ENCODE measurements at regions not wholly inside any gene's neighbourhood (a gene's known extent, or its start where the extent isn't known, plus 50 kb on each side); places are given as distances from the start of the nearest gene placed in this dataset.

GRCh38 chr19:30154410-30154809, 212.4 kb downstream of the URI1 start:
- Histone ChIP-seq H3K27me3 (ENCODE audit: control insufficient read depth in 1 of 2, insufficient read depth in 2 of 2, low read length in 2 of 2) (peaks cover 2 to 4% of the 10 kb centered on the region in 2 donors), H3K36me3 (ENCODE audit: control insufficient read depth in 2 of 2, insufficient read depth in 2 of 2, low read length in 2 of 2) (no peaks in the 10 kb centered on the region)

DNA sequence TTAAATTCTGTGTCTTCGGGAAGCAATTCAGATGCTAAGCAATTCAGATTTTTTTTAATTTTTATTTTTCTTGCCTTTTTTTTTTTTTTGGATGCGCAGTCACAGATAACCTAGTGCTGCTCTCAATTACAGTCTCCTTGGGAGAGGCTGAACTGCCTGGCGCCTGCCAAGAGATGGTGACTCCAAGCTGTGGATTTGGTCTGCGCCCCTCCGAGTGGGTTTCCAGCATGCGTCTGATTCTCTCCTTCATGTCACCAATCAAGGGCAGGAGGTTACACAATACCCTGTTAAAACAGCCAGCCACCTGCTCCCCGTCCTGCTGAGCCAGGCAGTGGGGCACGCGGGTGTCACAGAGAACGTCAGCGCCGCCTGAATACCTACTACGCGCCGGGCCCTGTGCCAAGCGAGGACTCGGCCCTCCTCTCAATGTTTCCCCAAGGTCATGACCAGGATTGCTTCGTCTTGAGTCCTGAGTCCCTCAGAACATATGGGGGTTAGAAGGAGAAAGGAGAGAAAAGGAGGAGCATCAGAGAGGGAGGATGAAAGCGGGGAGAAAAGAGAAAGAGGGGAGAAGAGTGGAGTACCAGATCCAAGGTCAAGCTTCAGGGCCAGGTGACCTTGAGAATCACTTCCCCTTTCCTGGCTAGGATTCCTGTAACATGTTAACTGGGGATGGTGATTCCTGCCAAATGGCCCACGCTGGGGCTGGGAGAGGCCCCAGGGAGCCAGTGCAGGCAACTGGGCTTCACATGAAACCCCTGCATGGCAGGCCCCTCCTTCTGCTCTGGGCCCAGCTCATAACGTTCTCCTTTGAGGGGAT, 213.6 kb downstream of the URI1 start:
- no peaks in the 10 kb centered on the region for H3K36me3 ChIP-seq (ENCODE audit: control insufficient read depth in 2 of 2, insufficient read depth in 2 of 2, low read length in 2 of 2)

More at GRCh38 chr19:30154410-30154809, 212.4 kb downstream of the URI1 start:
- Histone ChIP-seq H3K9me3 (ENCODE audit: control insufficient read depth in 2 of 2, low read length in 2 of 2) (peaks cover 0 to 4% of the 10 kb centered on the region in 2 donors), H3K9ac (ENCODE audit: low read length in 2 of 2) (no peak overlapping the region), H3K4me3 (ENCODE audit: low read length in 2 of 2) (no peak overlapping the region), H3K4me1 (ENCODE audit: control insufficient read depth, insufficient read depth, low read length) (no peaks in the 10 kb centered on the region), H3K27ac (ENCODE audit: low read length) (no peak overlapping the region)

DNA sequence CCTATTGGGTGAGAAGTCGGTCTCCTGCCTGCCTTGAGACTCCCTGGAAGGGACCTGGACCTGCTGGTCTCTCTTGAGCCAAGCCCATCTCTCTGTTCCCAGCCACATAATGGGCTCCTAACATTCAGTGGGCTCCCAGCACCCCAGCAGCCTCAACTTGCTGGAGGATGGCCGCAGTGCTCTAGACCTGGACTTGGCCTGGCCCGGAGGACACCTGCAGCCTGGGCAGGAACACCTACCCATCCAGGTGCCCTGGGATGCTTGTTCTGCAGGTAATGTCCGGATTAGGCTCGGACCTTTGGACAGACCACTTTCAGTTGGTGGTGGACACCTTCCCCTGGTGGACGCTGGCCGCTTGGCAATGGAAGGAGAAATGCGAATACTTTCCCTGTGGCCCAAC, 214.6 kb downstream of the URI1 start:
- peaks cover 2 to 4% of the 10 kb centered on the region in 2 donors for H3K27me3 ChIP-seq (ENCODE audit: control insufficient read depth in 1 of 2, insufficient read depth in 2 of 2, low read length in 2 of 2)
- H3K9me3 ChIP-seq (ENCODE audit: control insufficient read depth in 2 of 2, low read length in 2 of 2), result peaks cover 0 to 4% of the 10 kb centered on the region in 2 donors
- no peaks in the 10 kb centered on the region for H3K4me1 ChIP-seq (ENCODE audit: control insufficient read depth, insufficient read depth, low read length)
- H3K27ac ChIP-seq (ENCODE audit: low read length), result no peak overlapping the region
- no peak overlapping the region for H3K4me3 ChIP-seq (ENCODE audit: low read length in 2 of 2)
- H3K9ac ChIP-seq (ENCODE audit: low read length in 2 of 2), result no peak overlapping the region
- H3K36me3 ChIP-seq (ENCODE audit: control insufficient read depth in 2 of 2, insufficient read depth in 2 of 2, low read length in 2 of 2), result no peaks in the 10 kb centered on the region

More for the DNA sequence above, 213.6 kb downstream of the URI1 start:
- no peak overlapping the region for H3K9ac ChIP-seq (ENCODE audit: low read length in 2 of 2)
- no peak overlapping the region for H3K27ac ChIP-seq (ENCODE audit: low read length)
- H3K9me3 ChIP-seq (ENCODE audit: control insufficient read depth in 2 of 2, low read length in 2 of 2), result peaks cover 0 to 4% of the 10 kb centered on the region in 2 donors
- no peak overlapping the region for H3K4me3 ChIP-seq (ENCODE audit: low read length in 2 of 2)
- peaks cover 2 to 4% of the 10 kb centered on the region in 2 donors for H3K27me3 ChIP-seq (ENCODE audit: control insufficient read depth in 1 of 2, insufficient read depth in 2 of 2, low read length in 2 of 2)
- no peaks in the 10 kb centered on the region for H3K4me1 ChIP-seq (ENCODE audit: control insufficient read depth, insufficient read depth, low read length)

DNA sequence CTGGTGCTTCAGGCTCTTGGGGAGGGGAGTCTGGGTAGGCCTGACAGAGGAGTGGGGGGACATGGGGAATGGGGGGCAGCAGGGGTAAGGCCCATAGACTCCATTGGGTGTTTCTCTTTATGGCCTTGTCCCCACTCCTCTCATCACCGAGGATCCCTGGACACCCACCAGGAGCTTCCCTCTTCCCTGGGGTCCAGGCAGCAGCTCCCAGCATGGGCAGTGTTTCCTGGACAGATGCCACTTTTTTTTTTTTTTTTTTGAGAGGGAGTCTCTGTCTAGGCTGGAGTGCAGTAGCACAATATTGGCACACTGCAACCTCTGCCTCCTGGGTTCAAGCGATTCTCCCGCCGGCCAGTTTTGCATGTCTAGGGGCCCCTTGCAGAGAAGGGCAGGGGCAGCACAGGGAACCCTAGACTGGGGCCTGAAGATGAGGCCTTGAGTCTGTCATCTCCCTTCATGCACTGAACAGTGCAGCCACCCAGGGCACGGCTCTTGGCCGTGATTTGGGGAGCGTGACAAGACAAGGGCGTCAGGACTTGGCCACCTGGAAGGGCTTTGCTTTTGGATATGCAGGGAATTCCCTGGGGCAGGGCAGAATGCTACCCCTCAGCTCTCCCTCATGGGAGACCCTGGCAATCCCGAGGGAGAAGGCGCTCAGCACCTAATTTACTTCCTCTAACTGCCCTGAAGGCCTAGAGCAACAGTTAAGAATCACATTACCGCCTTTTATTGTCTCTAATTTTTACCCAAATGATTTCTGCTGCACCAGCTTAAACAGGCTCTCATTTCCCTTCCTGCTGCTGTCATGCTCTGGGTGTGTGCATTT, 213.9 kb upstream of the ZNF536 start:
- H3K4me1 ChIP-seq (ENCODE audit: control insufficient read depth, insufficient read depth, low read length), result no peaks in the 10 kb centered on the region
- no peak overlapping the region for H3K27ac ChIP-seq (ENCODE audit: low read length)
- H3K36me3 ChIP-seq (ENCODE audit: control insufficient read depth in 2 of 2, insufficient read depth in 2 of 2, low read length in 2 of 2), result no peaks in the 10 kb centered on the region
- H3K9ac ChIP-seq (ENCODE audit: low read length in 2 of 2), result no peak overlapping the region
- H3K27me3 ChIP-seq (ENCODE audit: control insufficient read depth in 1 of 2, insufficient read depth in 2 of 2, low read length in 2 of 2), result peaks cover 2% of the 10 kb centered on the region in 2 donors
- no peak overlapping the region for H3K4me3 ChIP-seq (ENCODE audit: low read length in 2 of 2)
- peaks cover 0 to 4% of the 10 kb centered on the region in 2 donors for H3K9me3 ChIP-seq (ENCODE audit: control insufficient read depth in 2 of 2, low read length in 2 of 2)

DNA sequence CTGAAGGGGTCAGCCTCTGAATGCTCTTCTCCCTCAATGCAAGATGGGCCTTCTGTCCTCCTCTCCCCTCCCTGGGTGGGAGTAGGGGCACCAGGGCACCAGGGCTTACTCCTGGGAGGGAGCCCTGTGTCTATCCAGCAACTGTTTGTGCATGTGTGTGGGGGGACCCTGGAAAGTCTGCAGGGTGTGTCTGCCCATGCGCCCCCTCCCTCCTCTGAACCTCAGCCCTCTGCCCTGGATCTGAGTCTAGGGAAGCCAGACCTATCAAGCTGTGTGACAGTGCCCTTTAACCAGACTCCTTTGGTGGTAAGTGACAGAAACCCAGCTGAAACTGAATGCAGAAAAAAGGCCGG, 213.3 kb upstream of the ZNF536 start:
- H3K4me1 ChIP-seq (ENCODE audit: control insufficient read depth, insufficient read depth, low read length), result no peaks in the 10 kb centered on the region
- no peak overlapping the region for H3K4me3 ChIP-seq (ENCODE audit: low read length in 2 of 2)
- H3K9me3 ChIP-seq (ENCODE audit: control insufficient read depth in 2 of 2, low read length in 2 of 2), result peaks cover 0 to 4% of the 10 kb centered on the region in 2 donors
- H3K9ac ChIP-seq (ENCODE audit: low read length in 2 of 2), result no peak overlapping the region
- H3K36me3 ChIP-seq (ENCODE audit: control insufficient read depth in 2 of 2, insufficient read depth in 2 of 2, low read length in 2 of 2), result no peaks in the 10 kb centered on the region
- H3K27ac ChIP-seq (ENCODE audit: low read length), result no peak overlapping the region
- peaks cover 2% of the 10 kb centered on the region in 2 donors for H3K27me3 ChIP-seq (ENCODE audit: control insufficient read depth in 1 of 2, insufficient read depth in 2 of 2, low read length in 2 of 2)

DNA sequence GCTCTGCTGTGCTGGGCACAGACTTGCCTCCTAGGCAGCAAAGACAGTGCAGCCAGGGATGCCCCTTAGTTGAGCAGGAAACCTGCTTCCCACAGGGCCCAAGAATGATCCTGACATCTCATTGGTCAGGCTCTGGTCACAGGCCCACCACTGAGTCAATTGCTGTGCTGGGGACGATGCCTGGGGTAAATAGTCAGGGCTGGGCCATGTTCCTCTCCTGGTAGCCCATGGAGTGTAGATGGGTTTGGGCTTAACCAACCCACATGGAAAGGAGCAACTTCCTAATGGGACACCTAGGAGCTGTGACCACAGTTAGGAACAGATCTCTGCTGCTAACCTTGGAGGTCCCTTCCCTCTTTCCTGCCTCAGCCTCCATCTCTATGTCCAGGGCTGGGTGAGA, 212.5 kb upstream of the ZNF536 start:
- Histone ChIP-seq H3K4me3 (ENCODE audit: low read length in 2 of 2) (no peak overlapping the region), H3K27ac (ENCODE audit: low read length) (no peak overlapping the region), H3K27me3 (ENCODE audit: control insufficient read depth in 1 of 2, insufficient read depth in 2 of 2, low read length in 2 of 2) (peaks cover 2% of the 10 kb centered on the region in 2 donors), H3K9ac (ENCODE audit: low read length in 2 of 2) (no peak overlapping the region), H3K36me3 (ENCODE audit: control insufficient read depth in 2 of 2, insufficient read depth in 2 of 2, low read length in 2 of 2) (no peaks in the 10 kb centered on the region), H3K4me1 (ENCODE audit: control insufficient read depth, insufficient read depth, low read length) (no peaks in the 10 kb centered on the region), H3K9me3 (ENCODE audit: control insufficient read depth in 2 of 2, low read length in 2 of 2) (peaks cover 0 to 4% of the 10 kb centered on the region in 2 donors)

- Histone ChIP-seq H3K27ac (ENCODE audit: low read length) (no peak overlapping the region), H3K27me3 (ENCODE audit: control insufficient read depth in 1 of 2, insufficient read depth in 2 of 2, low read length in 2 of 2) (peaks cover 2% of the 10 kb centered on the region in 2 donors), H3K4me3 (ENCODE audit: low read length in 2 of 2) (no peak overlapping the region), H3K9ac (ENCODE audit: low read length in 2 of 2) (no peak overlapping the region), H3K36me3 (ENCODE audit: control insufficient read depth in 2 of 2, insufficient read depth in 2 of 2, low read length in 2 of 2) (no peaks in the 10 kb centered on the region), H3K4me1 (ENCODE audit: control insufficient read depth, insufficient read depth, low read length) (no peaks in the 10 kb centered on the region), H3K9me3 (ENCODE audit: control insufficient read depth in 2 of 2, low read length in 2 of 2) (peaks cover 0 to 4% of the 10 kb centered on the region in 2 donors)
These were observed 211.8 kb upstream of the ZNF536 start for GRCh38 chr19:30160426-30160825.

- no peak overlapping the region for H3K27ac ChIP-seq (ENCODE audit: low read length)
- H3K9ac ChIP-seq (ENCODE audit: low read length in 2 of 2), result no peak overlapping the region
- no peaks in the 10 kb centered on the region for H3K4me1 ChIP-seq (ENCODE audit: control insufficient read depth, insufficient read depth, low read length)
- H3K27me3 ChIP-seq (ENCODE audit: control insufficient read depth in 1 of 2, insufficient read depth in 2 of 2, low read length in 2 of 2), result peaks cover 0 to 2% of the 10 kb centered on the region in 2 donors
- peaks cover 0 to 4% of the 10 kb centered on the region in 2 donors for H3K9me3 ChIP-seq (ENCODE audit: control insufficient read depth in 2 of 2, low read length in 2 of 2)
- H3K4me3 ChIP-seq (ENCODE audit: low read length in 2 of 2), result no peak overlapping the region
- no peaks in the 10 kb centered on the region for H3K36me3 ChIP-seq (ENCODE audit: control insufficient read depth in 2 of 2, insufficient read depth in 2 of 2, low read length in 2 of 2)
These were observed 211.0 kb upstream of the ZNF536 start for GRCh38 chr19:30161021-30161655.

DNA sequence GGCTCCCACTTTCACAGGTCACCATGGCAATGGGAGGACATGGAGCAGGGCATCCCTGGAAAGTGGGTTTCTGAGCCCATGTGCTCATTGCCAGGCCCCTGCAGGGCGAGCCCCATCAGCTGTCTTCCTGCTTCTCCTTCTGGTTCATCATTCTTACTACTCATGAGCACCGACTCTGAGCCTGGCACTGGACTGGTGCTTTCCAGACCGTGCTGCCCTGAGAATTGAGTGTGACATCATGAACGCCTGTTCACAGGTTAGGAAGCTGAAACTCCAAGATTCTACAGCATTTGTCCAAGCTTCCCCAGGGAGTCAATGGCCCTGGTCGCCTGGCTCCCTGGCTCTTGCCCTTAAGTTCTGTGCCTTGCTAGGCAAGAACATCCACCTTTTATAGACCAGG, 210.4 kb upstream of the ZNF536 start:
- Histone ChIP-seq H3K27ac (ENCODE audit: low read length) (no peak overlapping the region), H3K27me3 (ENCODE audit: control insufficient read depth in 1 of 2, insufficient read depth in 2 of 2, low read length in 2 of 2) (peaks cover 0 to 2% of the 10 kb centered on the region in 2 donors), H3K9me3 (ENCODE audit: control insufficient read depth in 2 of 2, low read length in 2 of 2) (peaks cover 0 to 4% of the 10 kb centered on the region in 2 donors), H3K4me1 (ENCODE audit: control insufficient read depth, insufficient read depth, low read length) (no peaks in the 10 kb centered on the region), H3K36me3 (ENCODE audit: control insufficient read depth in 2 of 2, insufficient read depth in 2 of 2, low read length in 2 of 2) (no peaks in the 10 kb centered on the region), H3K4me3 (ENCODE audit: low read length in 2 of 2) (no peak overlapping the region), H3K9ac (ENCODE audit: low read length in 2 of 2) (no peak overlapping the region)

DNA sequence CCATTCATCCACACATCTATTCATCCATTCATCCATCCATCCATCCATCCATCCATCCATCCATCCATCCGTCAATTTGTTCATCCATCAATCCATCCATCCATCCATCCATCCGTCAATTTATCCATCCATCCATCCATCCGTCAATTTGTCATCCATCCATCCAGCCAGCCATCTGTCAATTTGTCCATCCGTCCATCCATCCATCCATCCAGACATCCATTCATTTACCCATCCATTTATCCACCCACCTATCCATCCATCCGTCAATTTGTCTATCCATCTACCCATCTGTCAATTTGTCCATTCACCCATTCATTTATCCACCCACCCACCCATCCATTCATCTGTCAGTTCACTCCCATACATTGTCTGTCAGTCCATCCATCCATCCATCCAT, 209.5 kb upstream of the ZNF536 start:
- peaks cover 0 to 4% of the 10 kb centered on the region in 2 donors for H3K9me3 ChIP-seq (ENCODE audit: control insufficient read depth in 2 of 2, low read length in 2 of 2)
- H3K27me3 ChIP-seq (ENCODE audit: control insufficient read depth in 1 of 2, insufficient read depth in 2 of 2, low read length in 2 of 2), result no peaks in the 10 kb centered on the region
- no peak overlapping the region for H3K4me3 ChIP-seq (ENCODE audit: low read length in 2 of 2)
- no peaks in the 10 kb centered on the region for H3K36me3 ChIP-seq (ENCODE audit: control insufficient read depth in 2 of 2, insufficient read depth in 2 of 2, low read length in 2 of 2)
- no peak overlapping the region for H3K9ac ChIP-seq (ENCODE audit: low read length in 2 of 2)
- no peaks in the 10 kb centered on the region for H3K4me1 ChIP-seq (ENCODE audit: control insufficient read depth, insufficient read depth, low read length)
- H3K27ac ChIP-seq (ENCODE audit: low read length), result no peak overlapping the region

Measured in stomach smooth muscle (tissue), 2 donors.